Left colon (tissue), 2 donors: ENCODE measurements at regions not wholly inside any gene's neighbourhood (a gene's known extent, or its start where the extent isn't known, plus 50 kb on each side); places are given as distances from the start of the nearest gene placed in this dataset.
"Not testable (repeated sequence)": the region's sequence is repeated elsewhere in the genome, so short reads cannot be mapped to it uniquely, and the experiment has no call there.

Experiments
- ATAC-seq: fragments of 200-7000 bp; cut with Tn5 transposase; one replicate; pipeline ENCODE4 v1.9.1; 2020; ENCODE audit warnings: mild to moderate bottlenecking, moderate library complexity
- DNase-seq, 2 donors: peaks; one replicate each; pipeline ENCODE4 v3.0.0-alpha.2; 2020
- intact Hi-C, 2 donors: fragments of 100-400 bp; cut with DNase I in 1 of 2; cut with micrococcal nuclease in 1 of 2; formaldehyde crosslinking; loops; one replicate each; pipeline versions ENCODE4 v1.11.2 to v1.14.0; 2022; cut with DNase I, micrococcal nuclease
- donor health status: DM: no; HTN: no; CAD: no.
- donor health status: DM: yes; HTN: yes; CAD: no.

DNA sequence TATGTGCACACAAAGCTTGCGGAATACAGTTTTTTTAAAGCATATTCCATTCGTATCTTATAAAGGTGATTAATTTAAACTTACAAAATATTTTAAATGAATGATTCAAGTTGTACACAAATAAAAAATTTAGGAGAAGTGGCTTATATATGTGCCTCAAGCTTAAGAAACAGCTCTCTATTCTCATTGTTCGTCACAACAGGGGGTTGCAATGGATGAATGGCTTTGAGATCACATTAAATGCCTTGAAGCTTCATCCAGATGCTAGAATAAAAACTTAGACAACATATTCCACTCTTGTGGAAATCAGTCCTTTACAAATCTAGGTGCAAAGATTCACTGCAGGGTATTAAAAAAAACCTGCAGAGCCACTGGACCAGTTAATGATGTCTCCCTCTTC lies 303.9 kb upstream of the LRFN5 start:
- ATAC-seq (no peak), DNase-seq (no peak)
- intact Hi-C loops = no loop called here

DNA sequence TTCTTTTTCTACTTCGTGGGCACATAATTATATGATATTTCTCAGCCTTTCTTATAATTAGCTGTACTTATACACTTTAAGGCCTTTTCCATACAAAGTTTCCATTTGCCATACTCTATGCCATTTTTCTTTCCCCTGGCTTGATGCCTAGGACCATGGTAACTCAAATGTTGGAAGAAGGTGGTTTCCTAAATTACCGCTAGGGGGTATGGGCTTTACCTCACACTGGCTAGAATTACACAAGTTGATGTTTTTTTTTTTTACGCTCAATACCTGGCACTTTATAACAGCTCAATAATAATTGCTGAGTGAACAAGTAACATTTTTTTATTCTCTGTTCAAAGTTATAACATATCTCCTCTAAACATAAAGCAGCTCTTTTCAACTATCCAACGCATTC lies 306.8 kb upstream of the LRFN5 start:
- intact Hi-C loops = no loop called here
- DNase-seq (no peak), ATAC-seq (no peak)

DNA sequence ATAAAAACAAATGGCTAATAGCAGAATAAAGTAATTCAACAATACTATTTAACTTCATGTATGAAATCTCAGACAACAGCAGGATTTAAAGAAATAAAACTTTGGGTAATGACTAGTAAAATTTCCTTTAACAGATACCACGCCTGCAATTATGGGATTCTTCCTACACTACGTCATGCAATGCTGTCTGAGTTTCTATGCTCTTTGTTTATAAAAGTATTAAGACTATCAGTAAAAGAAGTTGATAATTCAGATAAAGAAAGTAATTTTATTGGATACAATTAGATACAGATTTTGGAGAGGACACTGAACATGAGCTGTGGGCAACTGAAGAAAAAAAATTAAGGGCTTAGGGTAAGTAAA lies 308.4 kb upstream of the LRFN5 start:
- intact Hi-C loops = no loop called here
- ATAC-seq (no peak), DNase-seq (no peak)

DNA sequence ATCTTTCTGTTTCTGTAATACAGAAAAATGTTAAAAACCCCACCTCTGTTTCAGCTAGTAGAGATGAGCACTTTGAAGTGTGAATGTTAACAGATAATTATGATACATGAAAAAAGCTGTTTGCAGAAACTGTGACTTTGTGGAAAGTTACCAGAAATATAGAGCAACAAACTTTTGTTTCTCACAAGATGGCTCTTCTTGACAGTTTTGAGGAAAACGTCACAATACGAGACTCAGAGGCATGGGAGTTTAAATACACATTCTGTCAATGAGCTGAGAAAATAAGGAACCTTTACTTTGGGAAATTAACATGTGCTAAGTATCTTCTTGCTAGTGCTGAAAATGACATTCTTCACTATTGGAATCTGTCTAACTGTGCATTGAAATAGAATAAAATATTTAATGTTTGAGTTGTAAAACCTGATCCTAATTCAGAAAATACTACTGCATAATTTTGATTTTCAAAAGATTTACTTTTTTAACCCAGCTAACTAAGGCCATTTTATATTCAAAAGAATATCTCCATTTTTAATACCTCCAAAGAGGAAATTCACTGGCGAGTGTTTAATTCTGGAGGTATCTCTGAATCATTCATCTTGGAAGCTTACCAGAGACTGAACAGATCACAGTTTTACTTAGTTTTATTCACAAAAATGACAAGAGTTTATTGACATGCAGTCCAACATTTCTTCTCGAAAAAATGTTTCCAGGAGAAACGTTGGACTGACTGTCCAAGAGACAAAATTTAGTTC lies 308.9 kb upstream of the LRFN5 start:
- ATAC-seq (no peak), DNase-seq (no peak)
- intact Hi-C loops = no loop called here

DNA sequence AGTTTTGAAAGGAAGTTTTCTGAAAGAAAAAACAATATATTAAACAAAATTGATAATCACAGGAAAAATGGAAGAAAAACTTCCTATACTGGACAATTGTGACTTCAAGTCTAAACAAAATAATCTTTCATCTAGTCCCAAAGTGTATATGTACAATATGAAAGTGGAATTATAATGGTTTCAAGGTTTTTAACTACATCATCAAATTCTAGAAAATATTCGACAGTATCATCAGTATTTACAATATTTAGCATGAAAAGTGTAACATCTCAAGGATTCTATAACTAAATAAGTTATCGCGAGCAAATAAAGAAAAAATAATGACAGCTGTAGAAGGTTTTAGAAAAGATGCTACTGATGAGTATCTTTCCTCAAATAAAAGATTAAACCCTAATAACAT lies 310.9 kb upstream of the LRFN5 start:
- DNase-seq = no peak
- no peak for ATAC-seq
- intact Hi-C loops = no loop called here

DNA sequence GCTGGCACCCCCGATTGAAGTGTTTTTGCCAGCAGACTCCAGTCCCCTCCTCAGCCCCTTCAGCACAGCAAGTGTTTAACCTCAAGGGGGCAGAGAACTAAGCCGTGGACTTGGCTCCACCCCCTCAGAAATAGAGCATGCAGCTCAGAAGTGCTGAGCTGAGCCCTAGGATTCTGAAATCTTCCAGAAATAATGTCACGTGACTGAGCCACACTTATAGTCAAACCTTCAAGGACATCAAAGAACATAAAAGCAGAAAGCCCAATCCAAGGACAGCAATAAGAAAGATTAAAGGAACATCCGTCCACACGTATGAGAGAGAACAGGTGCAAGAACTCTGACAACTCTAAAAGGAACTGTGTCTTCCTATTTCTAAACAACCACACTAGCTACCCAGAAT lies 317.7 kb upstream of the LRFN5 start:
- intact Hi-C loops = no loop called here
- DNase-seq (no peak), ATAC-seq (no peak)

DNA sequence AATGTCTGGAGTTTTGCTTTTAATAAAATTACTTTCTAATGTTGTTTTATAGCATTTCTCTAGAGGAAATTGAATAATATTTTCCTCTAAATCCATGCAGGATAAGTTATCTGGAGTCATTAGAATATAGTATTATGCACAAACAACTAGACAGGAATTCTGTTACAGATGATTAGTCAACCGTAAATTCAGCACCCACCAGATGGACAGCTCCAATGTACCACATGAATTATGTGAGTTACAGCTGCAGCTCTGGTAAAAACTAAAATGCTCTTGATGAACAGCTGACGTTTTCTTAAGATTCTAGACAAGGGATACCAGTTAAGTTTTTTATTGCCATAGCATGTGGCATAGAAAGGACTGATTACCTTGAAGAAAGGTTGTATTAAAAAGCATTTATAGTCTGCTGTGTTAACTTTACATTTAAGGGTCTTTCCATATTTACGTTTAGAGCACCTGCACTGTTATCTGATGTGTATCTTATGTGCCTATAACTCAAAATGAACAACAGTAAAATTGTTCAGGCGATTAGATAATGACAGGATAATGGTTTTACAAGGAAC lies 321.4 kb upstream of the LRFN5 start:
- ATAC-seq (no peak), DNase-seq (peak in 1 of 2 donors; percentile 2)
- intact Hi-C loops = no loop called here

DNA sequence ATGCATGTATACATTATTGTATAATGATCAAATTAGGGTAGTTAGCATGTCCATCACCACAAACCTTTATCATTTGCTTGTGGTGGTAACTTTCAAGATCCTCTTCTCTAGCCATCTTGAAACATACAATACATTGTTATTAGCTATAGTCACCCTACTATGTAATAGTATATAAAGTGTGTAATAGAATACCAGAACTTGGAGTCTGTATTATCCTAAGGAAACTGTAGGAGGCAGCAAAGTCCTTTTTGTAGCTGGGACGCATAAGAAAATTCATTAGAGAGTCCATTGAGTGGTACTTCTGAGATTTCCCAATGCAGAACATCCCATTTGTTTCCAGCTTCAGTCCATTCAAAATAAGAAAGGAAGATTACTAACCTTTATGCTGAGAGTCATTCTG lies 325.9 kb upstream of the LRFN5 start:
- DNase-seq (no peak), ATAC-seq (no peak)
- intact Hi-C loops = no loop called here

DNA sequence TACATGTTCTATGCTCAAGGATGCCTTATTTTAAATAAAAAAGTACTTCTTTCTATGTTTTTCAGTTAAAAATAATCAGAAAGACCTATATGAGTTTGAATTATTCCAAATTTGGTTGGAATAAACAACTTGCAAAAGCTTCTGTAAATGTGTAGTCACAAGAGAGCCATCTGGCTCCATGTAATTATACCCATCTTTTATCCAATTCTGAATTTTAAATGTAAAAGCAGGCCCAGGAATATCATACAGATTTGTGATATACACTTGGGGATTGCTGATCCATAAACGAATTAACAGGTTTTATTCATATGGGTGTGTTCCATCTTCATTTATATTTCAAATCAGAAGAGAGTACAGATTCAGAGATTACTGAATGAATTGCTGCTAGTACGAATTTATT lies 329.2 kb upstream of the LRFN5 start:
- DNase-seq = no peak
- intact Hi-C loops = no loop called here

DNA sequence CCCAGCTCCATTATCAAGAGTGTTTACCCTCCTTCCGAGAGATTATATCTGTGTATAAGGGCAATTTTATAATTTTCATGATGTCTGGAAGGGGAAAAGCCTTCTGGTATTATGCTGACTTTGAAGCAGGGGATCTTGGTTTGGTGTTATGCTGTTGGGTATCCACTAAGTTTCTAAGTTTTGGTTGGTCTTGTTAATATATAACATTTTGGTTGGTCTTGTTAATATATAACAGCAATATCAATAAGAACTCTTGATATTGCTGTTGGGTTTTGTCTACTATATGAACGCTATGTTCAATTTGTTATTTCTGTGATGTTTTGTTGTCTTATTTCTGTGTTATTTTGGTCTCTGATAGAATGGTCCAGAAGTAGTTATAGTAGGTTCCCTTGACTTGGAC lies 349.2 kb upstream of the LRFN5 start:
- no peak for DNase-seq
- ATAC-seq = no peak
- intact Hi-C loops = no loop called here

More for the DNA sequence above, 329.2 kb upstream of the LRFN5 start:
- ATAC-seq = no peak

DNA sequence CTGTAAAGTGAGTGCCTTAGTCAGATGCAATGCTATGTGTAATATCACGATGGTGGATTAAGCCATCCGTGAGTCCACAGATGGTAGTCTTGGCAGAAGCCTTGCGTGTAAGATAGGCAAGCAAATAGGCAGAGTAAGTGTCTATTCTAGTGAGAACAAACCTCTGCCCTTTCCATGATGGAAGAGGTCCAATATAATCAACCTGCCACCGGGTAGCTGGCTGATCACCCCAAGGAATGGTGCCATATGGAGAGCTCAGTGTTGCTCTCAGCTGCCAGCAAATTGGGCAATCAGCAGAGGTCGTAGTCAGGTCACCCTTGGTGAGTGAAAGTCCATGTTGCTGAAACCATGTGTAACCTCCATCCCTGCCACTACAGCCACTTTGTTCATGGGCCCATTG lies 371.2 kb upstream of the LRFN5 start:
- ATAC-seq = no peak
- no peak for DNase-seq
- intact Hi-C loops = no loop called here

DNA sequence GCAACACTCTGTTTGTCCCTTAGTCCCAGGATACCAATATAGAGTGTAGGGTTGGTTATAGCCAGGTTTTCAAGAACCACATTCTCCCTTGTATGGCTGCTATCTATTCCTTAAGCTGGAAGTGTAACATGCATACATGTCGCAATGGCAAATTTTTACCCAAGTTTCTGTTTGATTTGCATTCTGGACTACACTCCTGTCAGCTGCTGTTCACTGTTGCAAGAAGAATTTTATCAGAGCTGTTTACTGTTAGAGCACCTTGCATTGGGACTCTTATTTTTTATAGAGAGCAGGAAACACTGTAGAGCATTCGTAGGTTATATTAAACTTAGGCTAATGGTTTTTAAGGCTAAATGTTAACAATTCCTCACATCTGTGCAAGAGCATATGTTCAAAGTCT lies 376.0 kb upstream of the LRFN5 start:
- no peak for DNase-seq
- no peak for ATAC-seq
- intact Hi-C loops = no loop called here

DNA sequence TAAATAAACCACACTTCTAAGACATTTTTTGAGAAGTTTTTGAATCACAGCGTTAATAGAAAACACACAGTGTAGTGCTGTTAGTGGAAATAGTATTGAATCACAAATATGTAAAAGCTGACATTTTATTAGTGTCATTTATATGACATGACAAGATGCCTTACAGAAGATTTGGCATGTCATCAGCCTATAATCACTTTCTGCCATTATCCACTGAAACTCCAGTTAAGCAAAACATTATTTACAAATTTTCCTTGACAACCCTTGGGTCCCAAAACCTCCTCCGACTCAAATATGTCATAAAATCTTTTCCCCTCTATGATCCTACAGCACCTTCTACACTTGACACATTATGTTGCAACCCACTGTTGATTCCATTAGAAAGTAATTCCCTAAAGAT lies 376.9 kb upstream of the LRFN5 start:
- DNase-seq = no peak
- ATAC-seq = no peak
- intact Hi-C loops = no loop called here

DNA sequence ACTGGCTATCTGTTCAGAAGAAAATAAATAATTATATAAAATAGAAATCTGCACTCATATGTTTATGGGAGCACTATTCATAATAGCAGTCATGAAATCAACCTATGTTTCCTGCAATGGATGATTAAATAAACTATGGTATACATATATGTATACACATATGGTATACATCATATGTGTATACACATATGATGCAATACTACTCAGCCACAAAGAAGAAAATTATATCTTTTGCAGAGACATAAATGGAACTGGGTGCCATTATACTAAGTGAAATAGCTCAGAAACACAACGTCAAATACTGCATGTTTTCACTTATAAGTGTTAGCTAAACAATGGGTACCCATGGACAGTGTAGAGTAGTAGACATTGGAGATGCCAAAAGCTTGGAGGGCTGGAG lies 381.2 kb upstream of the LRFN5 start:
- ATAC-seq (no peak), DNase-seq (no peak)
- intact Hi-C loops = no loop called here

DNA sequence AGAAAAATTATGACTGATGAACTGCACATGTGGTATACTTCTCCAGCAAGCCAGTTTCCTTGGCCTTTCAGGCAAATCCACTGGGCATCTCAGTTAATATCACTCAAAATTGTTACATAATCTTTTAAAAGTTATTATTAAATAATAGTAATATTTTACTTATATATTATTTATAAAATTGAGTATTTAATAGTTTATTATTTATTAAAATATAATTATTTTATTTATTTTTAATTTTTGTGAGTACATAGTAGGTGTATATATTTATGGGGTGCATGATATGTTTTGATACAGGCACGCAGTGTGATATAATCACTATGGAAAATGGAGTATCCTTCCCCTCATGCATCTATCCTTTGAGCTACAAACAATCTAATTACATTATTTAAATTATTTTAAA lies 384.1 kb upstream of the LRFN5 start:
- ATAC-seq = no peak
- intact Hi-C loops = no loop called here
- DNase-seq = no peak

DNA sequence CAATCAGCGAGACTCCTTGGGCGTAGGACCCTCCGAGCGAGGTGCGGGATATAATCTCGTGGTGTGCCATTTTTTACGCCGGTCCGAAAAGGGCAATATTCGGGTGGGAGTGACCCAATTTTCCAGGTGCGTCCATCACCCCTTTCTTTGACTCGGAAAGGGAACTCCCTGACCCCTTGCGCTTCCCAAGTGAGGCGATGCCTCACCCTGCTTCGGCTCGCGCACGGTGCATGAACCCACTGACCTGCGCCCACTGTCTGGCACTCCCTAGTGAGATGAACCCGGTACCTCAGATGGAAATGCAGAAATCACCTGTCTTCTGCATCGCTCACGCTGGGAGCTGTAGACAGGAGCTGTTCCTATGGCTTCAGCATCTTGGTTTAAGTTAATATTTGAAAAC lies 391.7 kb upstream of the LRFN5 start:
- ATAC-seq, intact Hi-C loops, DNase-seq: not testable (repeated sequence)

DNA sequence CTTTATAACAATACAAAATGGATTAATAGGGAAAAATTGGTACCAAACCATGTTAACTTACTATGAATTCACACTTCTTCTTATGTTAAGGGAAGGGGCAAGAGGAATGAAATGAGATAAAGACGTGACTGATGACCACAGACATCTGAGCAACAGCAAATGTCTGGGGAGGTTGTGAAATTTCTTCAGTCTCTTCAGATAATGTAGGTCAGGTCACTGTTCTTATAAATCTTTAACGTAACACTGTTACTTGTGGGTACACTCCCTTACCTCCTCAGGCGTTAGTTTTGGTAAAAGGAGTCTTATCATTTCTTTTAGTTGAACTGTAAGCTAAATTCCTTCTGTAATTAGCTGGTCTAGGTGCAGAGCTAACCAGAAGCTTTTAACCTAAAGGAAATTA lies 405.0 kb upstream of the LRFN5 start:
- ATAC-seq (no peak), DNase-seq (no peak)
- intact Hi-C loops = loop anchor here in 1 of 2 donors (2.0 kb wide), 1 partner anchor 63 kb away; no protein-coding TSS in a partner anchor

DNA sequence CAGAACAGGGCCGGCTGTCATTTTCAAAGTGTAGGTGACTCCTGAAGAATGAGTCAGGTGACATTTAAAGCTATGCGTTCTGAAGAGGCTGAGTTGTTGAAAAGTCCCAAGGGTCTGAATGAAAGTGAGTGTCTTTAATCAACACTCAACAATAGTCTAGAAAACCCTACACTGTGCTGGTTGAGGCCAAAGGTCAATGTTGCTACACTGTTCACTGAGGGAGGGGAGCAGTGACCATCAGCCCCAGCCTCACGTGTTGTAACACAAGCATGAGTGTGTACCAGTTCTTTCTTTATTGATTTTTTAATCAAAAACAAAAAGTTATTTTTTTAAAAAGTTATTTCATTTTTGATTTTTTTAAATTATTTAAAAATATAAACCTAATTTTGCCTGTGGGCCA lies 418.8 kb upstream of the LRFN5 start:
- DNase-seq = no peak
- ATAC-seq = no peak
- intact Hi-C loops = no loop called here

DNA sequence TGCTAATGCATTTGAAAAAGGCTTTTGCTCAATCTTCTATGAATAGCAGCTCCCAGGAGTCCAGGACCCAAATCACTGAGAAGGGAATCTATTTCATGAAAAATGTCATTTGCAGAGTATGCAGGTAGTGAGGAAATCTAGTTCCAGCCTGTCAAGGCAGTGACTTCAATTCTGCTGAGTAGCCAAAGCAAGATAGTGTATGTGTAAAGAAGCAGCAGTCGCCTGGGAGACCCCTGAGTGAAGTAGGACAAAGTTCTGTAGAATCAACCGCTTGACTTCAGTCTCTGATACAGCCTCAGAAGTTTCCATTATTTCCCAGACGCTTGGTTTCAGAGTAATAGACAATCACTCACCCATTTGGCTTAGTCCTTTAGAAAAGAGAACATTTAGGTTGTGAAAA lies 435.6 kb upstream of the LRFN5 start:
- intact Hi-C loops = no loop called here
- ATAC-seq (no peak), DNase-seq (no peak)

DNA sequence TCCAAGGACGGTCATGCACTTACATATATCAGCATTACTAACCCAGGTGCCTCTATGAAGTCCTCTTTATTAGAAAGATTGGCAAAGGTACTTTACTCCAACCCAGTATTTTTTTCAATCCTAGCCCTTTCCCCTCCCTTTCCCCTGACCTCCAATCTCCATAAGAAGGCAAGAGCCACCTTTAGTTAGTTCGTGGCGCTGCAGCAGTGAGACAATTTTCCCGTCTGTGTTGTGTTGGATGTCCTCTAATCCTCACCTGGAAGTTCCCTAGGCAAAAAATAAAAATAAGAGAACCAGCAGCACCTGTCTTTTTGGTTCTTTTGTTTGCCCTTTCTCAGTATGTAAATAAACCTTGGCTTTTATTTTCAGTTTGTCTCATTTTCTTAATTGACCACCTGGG lies 439.6 kb upstream of the LRFN5 start:
- ATAC-seq = no peak
- intact Hi-C loops = no loop called here

DNA sequence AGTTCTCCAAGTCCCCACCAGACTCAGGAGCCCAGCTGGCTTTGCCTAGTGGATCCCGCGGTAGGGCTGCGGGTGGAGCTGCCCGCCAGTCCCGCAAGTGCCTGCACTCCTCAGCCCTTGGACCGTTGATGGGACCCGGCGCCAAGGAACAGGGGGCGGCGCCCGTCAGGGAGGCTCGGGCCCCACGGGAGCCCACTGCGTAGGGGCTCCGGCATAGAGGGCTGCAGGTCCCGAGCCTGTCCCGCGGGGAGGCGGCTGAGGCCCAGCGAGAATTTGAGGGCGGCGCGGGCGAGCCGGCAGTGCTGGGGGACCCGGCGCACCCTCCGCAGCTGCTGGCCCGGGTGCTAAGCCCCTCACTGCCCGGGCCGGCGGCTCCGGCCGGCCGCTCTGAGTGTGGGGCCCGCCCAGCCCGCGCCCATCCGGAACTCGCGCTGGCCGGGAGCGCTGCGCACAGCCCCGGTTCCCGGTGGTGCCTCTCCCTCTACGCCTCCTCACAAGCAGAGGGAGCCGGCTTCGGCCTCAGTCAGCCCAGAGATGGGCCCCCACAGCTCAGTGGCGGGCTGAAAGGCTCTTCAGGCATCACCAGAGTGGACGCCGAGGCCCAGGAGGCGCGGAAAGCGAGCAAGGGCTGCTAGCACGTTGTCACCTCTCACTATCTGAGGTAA lies 452.4 kb upstream of the LRFN5 start:
- no peak for DNase-seq
- intact Hi-C loops = no loop called here
- no peak for ATAC-seq

More for the DNA sequence above, 439.6 kb upstream of the LRFN5 start:
- no peak for DNase-seq
